Right atrium auricular region (tissue), 2 donors: ENCODE measurements at regions not wholly inside any gene's neighbourhood (a gene's known extent, or its start where the extent isn't known, plus 50 kb on each side); places are given as distances from the start of the nearest gene placed in this dataset.

ENCODE experiments used
- DNase-seq: peaks from one replicate; pipeline ENCODE4 v3.0.0-alpha.2; 2019; ENCODE audit warnings: low spot score
- H3K27ac ChIP-seq, 2 donors: fragments of 200-600 bp; sonication (generic); 1 replicate in 1 of 2; 2 replicates in 1 of 2; pipeline ENCODE4 v1.5.1; 2016 to 2019
- H3K27me3 ChIP-seq, 2 donors: fragments of 200-600 bp; sonication (generic); one replicate each; pipeline versions ENCODE4 v1.5.1 to v1.6.0; 2017 to 2019
- H3K36me3 ChIP-seq: fragments of 200-600 bp; sonication (generic); one replicate; pipeline ENCODE4 v1.5.1; 2016
- H3K4me1 ChIP-seq, 2 donors: fragments of 200-600 bp; sonication (generic); one replicate each; pipeline versions ENCODE4 v1.5.1 to v1.6.0; 2017 to 2019
- H3K4me3 ChIP-seq, 2 donors: fragments of 200-600 bp; sonication (generic); 1 replicate in 1 of 2; 2 replicates in 1 of 2; pipeline ENCODE4 v1.5.1; 2017 to 2019; ENCODE audit warnings: mild to moderate bottlenecking in 1 of 2, moderate library complexity in 1 of 2
- H3K9me3 ChIP-seq, 2 donors: fragments of 200-600 bp; sonication (generic); one replicate each; pipeline ENCODE4 v1.5.1; 2019
- CTCF ChIP-seq, 2 donors: fragments of 200-600 bp; sonication (generic); IDR thresholded peaks; one replicate each; pipeline ENCODE4 v1.5.1; 2019; ENCODE audit warnings: antibody characterized with exemption in 2 of 2

DNA sequence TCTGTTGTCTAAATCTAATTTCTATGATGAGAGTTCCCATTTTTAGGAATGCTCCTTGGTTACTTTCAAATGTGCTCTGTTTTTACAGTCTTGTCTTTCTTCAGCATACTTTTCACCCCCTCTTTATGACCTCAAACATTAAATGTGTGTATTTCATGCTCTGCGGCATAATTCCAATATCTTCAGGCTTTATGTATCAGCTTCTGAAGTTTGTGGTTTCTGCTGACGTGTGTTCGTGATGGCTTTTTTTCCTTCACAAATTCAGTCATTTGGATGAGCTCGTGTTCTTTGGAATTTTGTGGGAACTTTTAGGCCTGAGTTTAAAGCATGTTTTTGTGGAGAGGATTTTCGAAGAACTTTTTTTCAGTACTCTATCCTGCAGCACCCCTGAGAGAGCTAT is 97.7 kb upstream of the CHRNA7 start:
- no peak for DNase-seq
- H3K9me3 ChIP-seq, result no peaks in the 10 kb centered on the region
- no peaks in the 10 kb centered on the region for H3K27me3 ChIP-seq
- H3K36me3 ChIP-seq, result no peaks in the 10 kb centered on the region
- no peak overlapping the region for H3K27ac ChIP-seq
- H3K4me1 ChIP-seq, result no peaks in the 10 kb centered on the region
- H3K4me3 ChIP-seq, result no peak overlapping the region
- no peak for TF ChIP-seq CTCF (IDR thresholded peaks at IDR 0.05)

- no peaks in the 10 kb centered on the region for H3K9me3 ChIP-seq
- no peaks in the 10 kb centered on the region for H3K27me3 ChIP-seq
- no peak for DNase-seq
- H3K4me3 ChIP-seq, result no peak overlapping the region
- H3K27ac ChIP-seq, result no peak overlapping the region
- H3K4me1 ChIP-seq, result no peaks in the 10 kb centered on the region
- TF ChIP-seq CTCF (IDR thresholded peaks at IDR 0.05), result no peak
- no peaks in the 10 kb centered on the region for H3K36me3 ChIP-seq
These were observed 95.5 kb upstream of the CHRNA7 start for GRCh38 chr15:31934821-31935220.

- Histone ChIP-seq H3K4me3 (no peak overlapping the region), H3K9me3 (peaks cover 0 to 8% of the 10 kb centered on the region in 2 donors), H3K27ac (no peak overlapping the region), H3K4me1 (no peaks in the 10 kb centered on the region), H3K27me3 (no peaks in the 10 kb centered on the region), H3K36me3 (no peaks in the 10 kb centered on the region)
- no peak for TF ChIP-seq CTCF (IDR thresholded peaks at IDR 0.05)
- no peak for DNase-seq
These were observed 76.8 kb upstream of the CHRNA7 start for GRCh38 chr15:31953478-31953877.

- Histone ChIP-seq H3K36me3 (no peaks in the 10 kb centered on the region), H3K27me3 (no peaks in the 10 kb centered on the region), H3K27ac (no peak overlapping the region), H3K4me3 (no peak overlapping the region), H3K9me3 (peaks cover under 1 to 16% of the 10 kb centered on the region in 2 donors), H3K4me1 (no peaks in the 10 kb centered on the region)
- no peak for TF ChIP-seq CTCF (IDR thresholded peaks at IDR 0.05)
- no peak for DNase-seq
These were observed 75.7 kb upstream of the CHRNA7 start for GRCh38 chr15:31954374-31955172.

GRCh38 chr15:31955734-31956133 is 74.6 kb upstream of the CHRNA7 start:
- H3K4me1 ChIP-seq, result no peaks in the 10 kb centered on the region
- H3K27me3 ChIP-seq, result no peaks in the 10 kb centered on the region
- H3K4me3 ChIP-seq, result no peak overlapping the region
- H3K36me3 ChIP-seq, result no peaks in the 10 kb centered on the region
- no peak for DNase-seq
- no peak overlapping the region for H3K27ac ChIP-seq
- peaks cover 4 to 22% of the 10 kb centered on the region in 2 donors for H3K9me3 ChIP-seq
- no peak for TF ChIP-seq CTCF (IDR thresholded peaks at IDR 0.05)

DNA sequence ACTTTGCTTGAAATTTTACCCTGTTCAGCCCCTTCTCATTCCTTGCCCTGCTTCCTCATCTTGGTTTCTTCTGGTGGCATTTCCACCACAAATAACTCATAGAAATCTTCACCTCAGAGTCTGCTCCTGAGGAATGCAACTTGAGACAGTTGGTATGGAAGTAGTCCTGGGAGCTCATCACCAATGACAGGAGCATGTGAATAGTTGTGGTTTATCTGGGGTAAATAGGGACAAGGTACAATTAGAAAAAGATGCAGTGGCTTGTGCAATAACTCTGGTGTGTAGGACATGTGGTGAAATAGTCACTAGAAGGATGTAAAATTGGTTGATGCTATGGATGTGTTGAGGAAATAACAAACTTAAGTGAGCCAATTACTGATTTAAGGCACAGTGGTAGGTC is 72.7 kb upstream of the CHRNA7 start:
- Histone ChIP-seq H3K4me3 (no peak overlapping the region), H3K27me3 (no peaks in the 10 kb centered on the region), H3K36me3 (no peaks in the 10 kb centered on the region), H3K4me1 (no peaks in the 10 kb centered on the region), H3K9me3 (peaks cover 4 to 22% of the 10 kb centered on the region in 2 donors), H3K27ac (no peak overlapping the region)
- DNase-seq, result no peak
- TF ChIP-seq CTCF (IDR thresholded peaks at IDR 0.05), result no peak
